Panc1 (cell line): ENCODE measurements at regions not wholly inside any gene's neighbourhood (a gene's known extent, or its start where the extent isn't known, plus 50 kb on each side); places are given as distances from the start of the nearest gene placed in this dataset.

ENCODE experiments used
- POLR2AphosphoS5 ChIP-seq: IDR thresholded peaks from 2 replicates; pipeline ENCODE4 v1.6.1; 2012; ENCODE audit warnings: mild to moderate bottlenecking, low read depth, low read length, moderate library complexity
- REST ChIP-seq, 2 experiments: IDR thresholded peaks; 2 replicates each; pipeline ENCODE4 v1.6.1; 2011 to 2012; ENCODE audit warnings: low read depth in 2 of 2, control low read depth in 1 of 2, low read length in 1 of 2, mild to moderate bottlenecking in 1 of 2, moderate library complexity in 1 of 2; ENCODE audit not compliant: insufficient read depth in 1 of 2
- SIN3A ChIP-seq: IDR thresholded peaks from 2 replicates; pipeline ENCODE4 v1.6.1; 2012; ENCODE audit warnings: low read depth, mild to moderate bottlenecking, low read length, moderate library complexity, borderline replicate concordance; ENCODE audit not compliant: insufficient read depth
- TF ChIP-seq, protein P1 (sequence below): fragments of 450-650 bp; IDR thresholded peaks from 2 replicates; pipeline ENCODE4 v1.5.1; 2017; ENCODE audit warnings: mild to moderate bottlenecking

- TF ChIP-seq REST (IDR thresholded peaks at IDR 0.05; ENCODE audit: insufficient read depth in 1 of 2, low read depth in 2 of 2, low read length in 1 of 2) (no peak), POLR2AphosphoS5 (no peak), SIN3A (no peak)
- TF ChIP-seq, protein P1, sequence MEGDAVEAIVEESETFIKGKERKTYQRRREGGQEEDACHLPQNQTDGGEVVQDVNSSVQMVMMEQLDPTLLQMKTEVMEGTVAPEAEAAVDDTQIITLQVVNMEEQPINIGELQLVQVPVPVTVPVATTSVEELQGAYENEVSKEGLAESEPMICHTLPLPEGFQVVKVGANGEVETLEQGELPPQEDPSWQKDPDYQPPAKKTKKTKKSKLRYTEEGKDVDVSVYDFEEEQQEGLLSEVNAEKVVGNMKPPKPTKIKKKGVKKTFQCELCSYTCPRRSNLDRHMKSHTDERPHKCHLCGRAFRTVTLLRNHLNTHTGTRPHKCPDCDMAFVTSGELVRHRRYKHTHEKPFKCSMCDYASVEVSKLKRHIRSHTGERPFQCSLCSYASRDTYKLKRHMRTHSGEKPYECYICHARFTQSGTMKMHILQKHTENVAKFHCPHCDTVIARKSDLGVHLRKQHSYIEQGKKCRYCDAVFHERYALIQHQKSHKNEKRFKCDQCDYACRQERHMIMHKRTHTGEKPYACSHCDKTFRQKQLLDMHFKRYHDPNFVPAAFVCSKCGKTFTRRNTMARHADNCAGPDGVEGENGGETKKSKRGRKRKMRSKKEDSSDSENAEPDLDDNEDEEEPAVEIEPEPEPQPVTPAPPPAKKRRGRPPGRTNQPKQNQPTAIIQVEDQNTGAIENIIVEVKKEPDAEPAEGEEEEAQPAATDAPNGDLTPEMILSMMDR = no peak
These were observed 97.7 kb upstream of the SRSF6 start for GRCh38 chr20:43360016-43360415.
